DND-41 (cell line): ENCODE measurements at regions not wholly inside any gene's neighbourhood (a gene's known extent, or its start where the extent isn't known, plus 50 kb on each side); places are given as distances from the start of the nearest gene placed in this dataset.

ENCODE experiments used
- EZH2 ChIP-seq: IDR thresholded peaks from 3 replicates; pipeline ENCODE4 v1.6.1; 2012; ENCODE audit warnings: borderline replicate concordance, low read depth, mild to moderate bottlenecking, moderate library complexity, low read length, inconsistent platforms; ENCODE audit not compliant: severe bottlenecking
- TF ChIP-seq, protein P1 (sequence below): IDR thresholded peaks from 2 replicates; pipeline ENCODE4 v1.5.1; 2012; ENCODE audit warnings: borderline replicate concordance, low read length, moderate library complexity, mild to moderate bottlenecking; ENCODE audit not compliant: poor library complexity, severe bottlenecking; ENCODE audit errors: extremely low read depth

DNA sequence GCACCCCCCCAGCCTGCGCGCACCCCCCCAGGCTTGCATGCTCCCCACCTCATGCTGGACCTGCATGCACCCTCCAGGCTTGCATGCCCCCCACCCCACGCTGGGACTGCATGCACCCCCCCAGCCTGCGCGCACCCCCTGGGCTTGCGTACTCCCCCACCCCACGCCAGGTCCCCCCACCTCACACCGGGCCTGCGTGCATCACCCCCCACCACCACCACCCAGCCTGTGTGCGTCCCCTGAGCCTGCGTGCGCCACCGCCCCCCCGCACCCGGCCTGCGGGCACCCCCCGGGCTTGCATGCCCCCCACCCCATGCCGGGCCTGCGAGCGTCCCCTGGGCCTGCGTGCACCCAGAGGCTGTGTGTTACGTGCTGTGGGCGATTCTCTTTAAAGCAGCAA is 61.0 kb upstream of the SLCO4A1 start:
- TF ChIP-seq, protein P1, sequence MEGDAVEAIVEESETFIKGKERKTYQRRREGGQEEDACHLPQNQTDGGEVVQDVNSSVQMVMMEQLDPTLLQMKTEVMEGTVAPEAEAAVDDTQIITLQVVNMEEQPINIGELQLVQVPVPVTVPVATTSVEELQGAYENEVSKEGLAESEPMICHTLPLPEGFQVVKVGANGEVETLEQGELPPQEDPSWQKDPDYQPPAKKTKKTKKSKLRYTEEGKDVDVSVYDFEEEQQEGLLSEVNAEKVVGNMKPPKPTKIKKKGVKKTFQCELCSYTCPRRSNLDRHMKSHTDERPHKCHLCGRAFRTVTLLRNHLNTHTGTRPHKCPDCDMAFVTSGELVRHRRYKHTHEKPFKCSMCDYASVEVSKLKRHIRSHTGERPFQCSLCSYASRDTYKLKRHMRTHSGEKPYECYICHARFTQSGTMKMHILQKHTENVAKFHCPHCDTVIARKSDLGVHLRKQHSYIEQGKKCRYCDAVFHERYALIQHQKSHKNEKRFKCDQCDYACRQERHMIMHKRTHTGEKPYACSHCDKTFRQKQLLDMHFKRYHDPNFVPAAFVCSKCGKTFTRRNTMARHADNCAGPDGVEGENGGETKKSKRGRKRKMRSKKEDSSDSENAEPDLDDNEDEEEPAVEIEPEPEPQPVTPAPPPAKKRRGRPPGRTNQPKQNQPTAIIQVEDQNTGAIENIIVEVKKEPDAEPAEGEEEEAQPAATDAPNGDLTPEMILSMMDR = no peak
- no peak for TF ChIP-seq EZH2
